ENCODE measurements at regions not wholly inside any gene's neighbourhood (a gene's known extent, or its start where the extent isn't known, plus 50 kb on each side); places are given as distances from the start of the nearest gene placed in this dataset.

GRCh38 chr14:104304451-104305351 is 166.3 kb downstream of the KIF26A start (continued):
- TF ChIP-seq EHMT2 (IDR thresholded peaks at IDR 0.05; ENCODE audit: low read depth) (no peak), CEBPB (IDR thresholded peaks at IDR 0.05) (no peak), BCL3 (IDR thresholded peaks at IDR 0.05) (no peak), FOSL2 (IDR thresholded peaks at IDR 0.05) (no peak), FOSL2 (CRISPR knock-in tag; IDR thresholded peaks at IDR 0.05) (no peak)

GRCh38 chr14:104305511-104306449 is 167.4 kb downstream of the KIF26A start:
- DNase-seq (ENCODE audit: low read depth in 1 of 2, low spot score in 1 of 2) = no peak
- WGBS (ENCODE audit: missing lambda C conversion rate) = 43% methylated on average over 20 of the region's 29 CpGs
- FAIRE-seq = no peak
- H3K4me2 ChIP-seq = no peak overlapping the region
- ChIA-PET POLR2A (no interaction called here), CTCF (interaction anchor here (1.0 to 1.4 kb wide), 3 partner anchors 8 to 22 kb away, joined by 3 to 4 read pairs (median 3); no protein-coding TSS in a partner anchor)
- no peaks in the 10 kb centered on the region for H3K4me1 ChIP-seq
- ATAC-seq = no peak
- H3K27ac ChIP-seq = no peak overlapping the region
- TF ChIP-seq HOXA7 (CRISPR knock-in tag; IDR thresholded peaks at IDR 0.05) (no peak), ZC3H11A (IDR thresholded peaks at IDR 0.05) (no peak), BHLHE40 (IDR thresholded peaks at IDR 0.05; ENCODE audit: low read depth, low read length) (no peak), KDM5A (IDR thresholded peaks at IDR 0.05) (no peak), HMGXB4 (CRISPR knock-in tag; IDR thresholded peaks at IDR 0.05; ENCODE audit: borderline replicate concordance) (no peak), ELK1 (IDR thresholded peaks at IDR 0.05; ENCODE audit: low read depth, low read length) (no peak), RAD21 (conservative IDR thresholded peaks at IDR 0.05 in 1 of 2, IDR thresholded peaks at IDR 0.05 in 1 of 2) (no peak), HDAC2 (IDR thresholded peaks at IDR 0.05) (no peak), POLR2AphosphoS2 (conservative IDR thresholded peaks at IDR 0.05; ENCODE audit: low read length) (no peak), REST (IDR thresholded peaks at IDR 0.05) (no peak), RNF2 (IDR thresholded peaks at IDR 0.05; ENCODE audit: borderline replicate concordance, low read depth) (no peak), CBX2 (IDR thresholded peaks at IDR 0.05; ENCODE audit: borderline replicate concordance, low read depth) (no peak), POLR2A (IDR thresholded peaks at IDR 0.05; ENCODE audit: low read length) (no peak), EP300 (IDR thresholded peaks at IDR 0.05) (no peak), RARB (CRISPR knock-in tag; IDR thresholded peaks at IDR 0.05) (no peak), RCOR1 (IDR thresholded peaks at IDR 0.05; ENCODE audit: low read depth, low read length) (no peak)
- no peak overlapping the region for H3K4me3 ChIP-seq
- no peaks in the 10 kb centered on the region; the same call in 2 of the 3 replicates for H3K9me3 ChIP-seq

Measured in A549 (cell line).